ENCODE measurements at regions not wholly inside any gene's neighbourhood (a gene's known extent, or its start where the extent isn't known, plus 50 kb on each side); places are given as distances from the start of the nearest gene placed in this dataset.
"Not testable (repeated sequence)": the region's sequence is repeated elsewhere in the genome, so short reads cannot be mapped to it uniquely, and the experiment has no call there.

GRCh38 chr13:79172924-79173323 is 233.1 kb downstream of the RBM26 start:
- not testable (repeated sequence) for TF ChIP-seq EZH2 (IDR thresholded peaks at IDR 0.05; ENCODE audit: insufficient read depth, low read length); CTCF (IDR thresholded peaks at IDR 0.05; ENCODE audit: insufficient read depth, low read depth, low read length)

Measured in astrocyte (in vitro differentiated cells and primary cell).